Body of pancreas (tissue), 4 donors: ENCODE measurements at regions not wholly inside any gene's neighbourhood (a gene's known extent, or its start where the extent isn't known, plus 50 kb on each side); places are given as distances from the start of the nearest gene placed in this dataset.

Source experiments
- CTCF ChIP-seq, 7 experiments: fragments of 450-650 bp in 4 of 7; fragments of 200-600 bp in 3 of 7; sonication (generic) in 3 of 7; IDR thresholded peaks; one replicate each; pipeline ENCODE4 v1.5.1; 2016 to 2019; ENCODE audit warnings: antibody characterized with exemption in 7 of 7
- POLR2A ChIP-seq, 3 donors: fragments of 450-650 bp; IDR thresholded peaks; one replicate each; pipeline ENCODE4 v1.6.1; 2016; ENCODE audit warnings: antibody characterized with exemption in 3 of 3, mild to moderate bottlenecking in 2 of 3

- no peak for TF ChIP-seq CTCF (IDR thresholded peaks at IDR 0.05)
- TF ChIP-seq POLR2A (IDR thresholded peaks at IDR 0.05), result no peak
These were observed 100.6 kb upstream of the RNF32 start for GRCh38 chr7:156539999-156540398.
